SK-N-MC (cell line): ENCODE measurements at regions not wholly inside any gene's neighbourhood (a gene's known extent, or its start where the extent isn't known, plus 50 kb on each side); places are given as distances from the start of the nearest gene placed in this dataset.

Experiments used
- EZH2 ChIP-seq: fragments of 200-600 bp; sonication (generic); IDR thresholded peaks from one replicate; pipeline ENCODE4 v1.6.1; 2017; ENCODE audit warnings: antibody characterized with exemption
- FOXP2 ChIP-seq: optimal IDR thresholded peaks from 2 replicates; pipeline ENCODE3; 2011; ENCODE audit warnings: mild to moderate bottlenecking, moderate library complexity; ENCODE audit not compliant: insufficient read depth; ENCODE audit errors: extremely low read length, control extremely low read depth
- POLR2AphosphoS5 ChIP-seq: IDR thresholded peaks from 2 replicates; pipeline ENCODE4 v1.6.1; 2012; ENCODE audit warnings: mild to moderate bottlenecking, low read depth, low read length, borderline replicate concordance

- TF ChIP-seq EZH2 (no peak), POLR2AphosphoS5 (no peak), FOXP2 (no peak)
Observed at GRCh38 chr5:26343801-26344325, 694.5 kb downstream of the CDH9 start.
